CD4-positive, alpha-beta T cell treated with Interferon gamma for 1 hour (primary cell): ENCODE measurements at regions not wholly inside any gene's neighbourhood (a gene's known extent, or its start where the extent isn't known, plus 50 kb on each side); places are given as distances from the start of the nearest gene placed in this dataset.

Experiments
- DNase-seq: peaks from one replicate; pipeline ENCODE4 v3.0.0-alpha.2; 2020

GRCh38 chr10:98332623-98333269 is 64.8 kb upstream of the LOXL4 start:
- no peak for DNase-seq

- DNase-seq, result peak; percentile 20
Observed at GRCh38 chr10:98331885-98332284, 63.9 kb upstream of the LOXL4 start.

GRCh38 chr10:98330987-98331386 is 63.0 kb upstream of the LOXL4 start:
- DNase-seq, result no peak

GRCh38 chr10:98328640-98329039 is 60.6 kb upstream of the LOXL4 start:
- no peak for DNase-seq

GRCh38 chr10:98328163-98328562 is 60.2 kb upstream of the LOXL4 start:
- DNase-seq, result no peak

GRCh38 chr10:98326621-98327027 is 58.6 kb upstream of the LOXL4 start:
- DNase-seq, result no peak

- DNase-seq, result peak; percentile 75
Observed at GRCh38 chr10:98323221-98324164, 55.5 kb upstream of the LOXL4 start.

- no peak for DNase-seq
Observed at GRCh38 chr10:98321186-98321780, 53.3 kb upstream of the LOXL4 start.

- DNase-seq, result no peak
Observed at GRCh38 chr10:98320486-98321185, 52.6 kb upstream of the LOXL4 start.

- DNase-seq, result no peak
Observed at GRCh38 chr10:98318861-98319260, 50.9 kb upstream of the LOXL4 start.
